HEK293 (cell line): ENCODE measurements at regions not wholly inside any gene's neighbourhood (a gene's known extent, or its start where the extent isn't known, plus 50 kb on each side); places are given as distances from the start of the nearest gene placed in this dataset.

Experiments used
- CTCF ChIA-PET: fragments of 350-600 bp; formaldehyde crosslinking; extraction: SDS; loops from one replicate; lab custom pipeline; 2021; ENCODE audit warnings: antibody characterized with exemption; lab: Yijun Ruan, JAX
- POLR2A ChIA-PET: fragments of 300-600 bp; formaldehyde crosslinking; extraction: SDS; loops from one replicate; lab custom pipeline; 2020; ENCODE audit warnings: antibody characterized with exemption, inconsistent platforms; lab: Yijun Ruan, JAX
- H3K27ac ChIP-seq: fragments of 200-500 bp; sonication (Bioruptor generic); 2 replicates; pipeline ENCODE4 v1.5.1; 2014; ENCODE audit warnings: low read depth, low read length, control low read depth, inconsistent platforms; ENCODE audit errors: extremely low read depth
- H3K36me3 ChIP-seq, 2 experiments: fragments of 200-500 bp in 1 of 2; sonication (Bioruptor generic) in 1 of 2; 1 replicate in 1 of 2; 2 replicates in 1 of 2; pipeline ENCODE4 v1.5.1; 2014 to 2017; ENCODE audit warnings: inconsistent platforms in 2 of 2, low read length in 2 of 2; ENCODE audit not compliant: control insufficient read depth in 2 of 2, insufficient read depth in 1 of 2
- H3K4me1 ChIP-seq: fragments of 200-500 bp; sonication (Bioruptor generic); 2 replicates; pipeline ENCODE4 v1.5.1; 2014; ENCODE audit warnings: mild to moderate bottlenecking, low read length, inconsistent platforms; ENCODE audit not compliant: control insufficient read depth, insufficient read depth
- H3K4me3 ChIP-seq: 2 replicates; pipeline ENCODE4 v1.5.1; 2011; ENCODE audit warnings: low read depth, mild to moderate bottlenecking, control low read depth, low read length, moderate library complexity
- H3K9me3 ChIP-seq: fragments of 200-500 bp; sonication (Bioruptor generic); 2 replicates; pipeline ENCODE4 v1.5.1; 2014; ENCODE audit warnings: low read depth, low read length, inconsistent platforms; ENCODE audit not compliant: control insufficient read depth, insufficient read depth
- AEBP2 ChIP-seq: fragments of 450-650 bp; formaldehyde crosslinking; IDR thresholded peaks from 2 replicates; pipeline ENCODE4 v1.5.1; 2016; ENCODE audit warnings: missing biosample characterization, missing genetic modification characterization, borderline replicate concordance
- BCL11A ChIP-seq: fragments of 450-650 bp; formaldehyde crosslinking; IDR thresholded peaks from 2 replicates; pipeline ENCODE4 v1.5.1; 2016; ENCODE audit warnings: low read depth, missing biosample characterization, missing genetic modification characterization
- BCL11B ChIP-seq: fragments of 450-650 bp; formaldehyde crosslinking; IDR thresholded peaks from 2 replicates; pipeline ENCODE4 v1.5.1; 2016; ENCODE audit warnings: low read depth, missing biosample characterization, missing genetic modification characterization
- BCL6B ChIP-seq: fragments of 450-650 bp; formaldehyde crosslinking; IDR thresholded peaks from 2 replicates; pipeline ENCODE4 v1.5.1; 2017; ENCODE audit warnings: missing biosample characterization, missing genetic modification characterization
- CTCF ChIP-seq: fragments of 450-650 bp; formaldehyde crosslinking; IDR thresholded peaks from 2 replicates; pipeline ENCODE4 v1.5.1; 2016; ENCODE audit warnings: missing biosample characterization, missing genetic modification characterization
- FEZF1 ChIP-seq: fragments of 450-650 bp; formaldehyde crosslinking; IDR thresholded peaks from 2 replicates; pipeline ENCODE4 v1.5.1; 2016; ENCODE audit warnings: missing biosample characterization, missing genetic modification characterization
- MZF1 ChIP-seq: fragments of 450-650 bp; formaldehyde crosslinking; IDR thresholded peaks from 2 replicates; pipeline ENCODE4 v1.5.1; 2017; ENCODE audit warnings: missing biosample characterization, missing genetic modification characterization, borderline replicate concordance
- PRDM1 ChIP-seq: fragments of 450-650 bp; formaldehyde crosslinking; IDR thresholded peaks from 2 replicates; pipeline ENCODE4; 2016; ENCODE audit warnings: missing biosample characterization, missing genetic modification characterization
- SCRT1 ChIP-seq: fragments of 450-650 bp; formaldehyde crosslinking; IDR thresholded peaks from 2 replicates; pipeline ENCODE4 v1.5.1; 2016; ENCODE audit warnings: missing biosample characterization, missing genetic modification characterization, borderline replicate concordance
- SP3 ChIP-seq: fragments of 450-650 bp; formaldehyde crosslinking; IDR thresholded peaks from 2 replicates; pipeline ENCODE4 v1.5.1; 2016; ENCODE audit warnings: missing biosample characterization, missing genetic modification characterization
- ZBTB11 ChIP-seq: fragments of 450-650 bp; formaldehyde crosslinking; conservative IDR thresholded peaks from 2 replicates; pipeline ENCODE4 v1.5.1; 2016; ENCODE audit warnings: low read depth, missing biosample characterization, missing genetic modification characterization
- ZBTB44 ChIP-seq: fragments of 450-650 bp; IDR thresholded peaks from 2 replicates; pipeline ENCODE4 v1.5.1; 2018; ENCODE audit warnings: missing biosample characterization, mild to moderate bottlenecking, missing genetic modification characterization
- ZIC2 ChIP-seq: fragments of 450-650 bp; formaldehyde crosslinking; IDR thresholded peaks from 2 replicates; pipeline ENCODE4 v1.5.1; 2016; ENCODE audit warnings: missing biosample characterization, missing genetic modification characterization
- ZNF132 ChIP-seq: fragments of 450-650 bp; formaldehyde crosslinking; IDR thresholded peaks from 2 replicates; pipeline ENCODE4 v1.5.1; 2017; ENCODE audit warnings: missing biosample characterization, missing genetic modification characterization, borderline replicate concordance
- ZNF354C ChIP-seq: fragments of 450-650 bp; formaldehyde crosslinking; IDR thresholded peaks from 2 replicates; pipeline ENCODE4 v1.5.1; 2016; ENCODE audit warnings: missing biosample characterization, missing genetic modification characterization, low read depth, borderline replicate concordance
- ZNF394 ChIP-seq: fragments of 450-650 bp; formaldehyde crosslinking; IDR thresholded peaks from 2 replicates; pipeline ENCODE4 v1.5.1; 2016; ENCODE audit warnings: missing biosample characterization, missing genetic modification characterization, mild to moderate bottlenecking, moderate library complexity, borderline replicate concordance
- ZNF398 ChIP-seq: fragments of 450-650 bp; formaldehyde crosslinking; IDR thresholded peaks from 2 replicates; pipeline ENCODE4 v1.5.1; 2017; ENCODE audit warnings: missing biosample characterization, missing genetic modification characterization
- ZNF423 ChIP-seq: fragments of 450-650 bp; formaldehyde crosslinking; IDR thresholded peaks from 2 replicates; pipeline ENCODE4 v1.5.1; 2016; ENCODE audit warnings: missing biosample characterization, missing genetic modification characterization
- ZNF510 ChIP-seq: fragments of 450-650 bp; formaldehyde crosslinking; IDR thresholded peaks from 2 replicates; pipeline ENCODE4 v1.5.1; 2018; ENCODE audit warnings: mild to moderate bottlenecking, missing genetic modification characterization, missing biosample characterization; ENCODE audit not compliant: insufficient replicate concordance
- ZNF530 ChIP-seq: fragments of 450-650 bp; formaldehyde crosslinking; IDR thresholded peaks from 2 replicates; pipeline ENCODE4 v1.5.1; 2016; ENCODE audit warnings: low read depth, missing biosample characterization, missing genetic modification characterization
- ZNF645 ChIP-seq: fragments of 450-650 bp; formaldehyde crosslinking; IDR thresholded peaks from 2 replicates; pipeline ENCODE4; 2016; ENCODE audit warnings: missing biosample characterization, missing genetic modification characterization
- ZSCAN16 ChIP-seq: fragments of 450-650 bp; formaldehyde crosslinking; IDR thresholded peaks from 2 replicates; pipeline ENCODE4 v1.5.1; 2016; ENCODE audit warnings: missing biosample characterization, missing genetic modification characterization
- ZXDB ChIP-seq: fragments of 450-650 bp; formaldehyde crosslinking; IDR thresholded peaks from 2 replicates; pipeline ENCODE4 v1.5.1; 2016; ENCODE audit warnings: missing biosample characterization, missing genetic modification characterization

GRCh38 chr2:58734365-58734764 is 493.2 kb upstream of the FANCL start (continued):
- TF ChIP-seq ZBTB11 (no peak), ZNF645 (tag by site-specific recombination) (no peak), SCRT1 (tag by site-specific recombination) (0 out of 2 replicates have a peak, but pooled peaks have one; percentile 30), CTCF (tag by site-specific recombination) (no peak), ZSCAN16 (tag by site-specific recombination) (no peak)

- Histone ChIP-seq H3K4me1 (peaks cover 11% of the 10 kb centered on the region; the same call in 1 of the 2 replicates), H3K9me3 (no peaks in the 10 kb centered on the region), H3K36me3 (no peaks in the 10 kb centered on the region)
- TF ChIP-seq ZNF394 (tag by site-specific recombination) = no peak
- no peak for TF ChIP-seq FEZF1 (tag by site-specific recombination)
- TF ChIP-seq BCL6B (tag by site-specific recombination) = no peak
- no peak for TF ChIP-seq ZIC2 (tag by site-specific recombination)
- TF ChIP-seq PRDM1 (tag by site-specific recombination) = no peak
- TF ChIP-seq SCRT1 (tag by site-specific recombination) = no peak
- no peak for TF ChIP-seq SP3 (tag by site-specific recombination)
- TF ChIP-seq ZNF132 = no peak
- TF ChIP-seq ZXDB (tag by site-specific recombination) = no peak
- no peak for TF ChIP-seq ZNF354C (tag by site-specific recombination)
- no peak for TF ChIP-seq ZNF423
- no peak for TF ChIP-seq ZNF398
- no peak for TF ChIP-seq BCL11A (tag by site-specific recombination)
- no peak for TF ChIP-seq ZNF510 (tag by site-specific recombination)
- TF ChIP-seq ZNF530 (tag by site-specific recombination) = no peak
- TF ChIP-seq MZF1 (tag by site-specific recombination) = no peak
- no peak for TF ChIP-seq BCL11B (tag by site-specific recombination)
- no peak for TF ChIP-seq ZBTB44
- no peak for TF ChIP-seq AEBP2
- TF ChIP-seq, all 188 proteins: peak for 0
- CTCF ChIA-PET = no interaction called here
- POLR2A ChIA-PET = no interaction called here
- Histone ChIP-seq H3K4me3 (no peak overlapping the region), H3K27ac (no peak overlapping the region)
Measured at GRCh38 chr2:58732999-58733398, 491.9 kb upstream of the FANCL start.
